ENCODE measurements at regions not wholly inside any gene's neighbourhood (a gene's known extent, or its start where the extent isn't known, plus 50 kb on each side); places are given as distances from the start of the nearest gene placed in this dataset.

DNA sequence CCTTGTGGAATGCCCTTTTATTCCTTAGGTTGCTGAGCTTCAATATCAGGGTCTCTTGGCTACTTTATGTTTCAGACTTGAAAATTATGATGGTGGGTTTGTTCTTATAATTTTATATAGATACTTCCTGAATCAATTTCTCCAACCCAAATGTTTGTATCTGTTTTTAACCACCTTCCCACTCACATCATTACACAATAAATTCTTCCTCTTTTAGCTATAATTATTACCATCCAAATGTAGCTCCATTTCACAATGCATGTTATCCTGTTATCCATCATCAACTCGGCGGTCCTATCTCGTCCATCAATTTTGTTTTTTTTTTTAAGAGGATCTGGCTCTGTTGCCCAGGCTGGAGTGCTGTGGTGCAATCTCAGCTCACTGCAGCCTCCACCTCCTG lies 357.6 kb upstream of the ZP4 start:
- no peak for DNase-seq

- no peak for DNase-seq
These were observed 351.5 kb upstream of the ZP4 start for GRCh38 chr1:238242181-238242580.

- DNase-seq, result no peak
These were observed 350.9 kb upstream of the ZP4 start for GRCh38 chr1:238241607-238242006.

- no peak for DNase-seq
These were observed 348.6 kb upstream of the ZP4 start for GRCh38 chr1:238239343-238239742.

DNA sequence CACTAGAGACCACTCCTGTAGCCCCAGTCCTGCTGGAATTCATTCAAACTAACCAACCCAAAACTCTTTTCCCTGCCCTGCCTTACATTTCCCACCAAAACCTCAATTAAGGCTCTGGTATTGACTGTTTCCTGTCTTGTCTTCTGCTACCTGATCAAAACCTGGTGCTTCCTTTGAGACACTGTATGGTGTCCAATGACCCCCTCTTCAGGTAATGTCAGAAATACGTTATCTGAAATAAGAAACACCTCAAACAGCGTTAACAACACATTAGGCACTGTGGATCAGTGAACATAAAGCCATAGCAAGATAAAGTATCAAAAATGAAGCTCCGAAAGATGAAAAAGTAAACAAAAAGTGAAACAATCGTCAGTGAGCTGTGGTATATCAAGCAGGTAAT lies 343.2 kb upstream of the ZP4 start:
- DNase-seq, result no peak

DNA sequence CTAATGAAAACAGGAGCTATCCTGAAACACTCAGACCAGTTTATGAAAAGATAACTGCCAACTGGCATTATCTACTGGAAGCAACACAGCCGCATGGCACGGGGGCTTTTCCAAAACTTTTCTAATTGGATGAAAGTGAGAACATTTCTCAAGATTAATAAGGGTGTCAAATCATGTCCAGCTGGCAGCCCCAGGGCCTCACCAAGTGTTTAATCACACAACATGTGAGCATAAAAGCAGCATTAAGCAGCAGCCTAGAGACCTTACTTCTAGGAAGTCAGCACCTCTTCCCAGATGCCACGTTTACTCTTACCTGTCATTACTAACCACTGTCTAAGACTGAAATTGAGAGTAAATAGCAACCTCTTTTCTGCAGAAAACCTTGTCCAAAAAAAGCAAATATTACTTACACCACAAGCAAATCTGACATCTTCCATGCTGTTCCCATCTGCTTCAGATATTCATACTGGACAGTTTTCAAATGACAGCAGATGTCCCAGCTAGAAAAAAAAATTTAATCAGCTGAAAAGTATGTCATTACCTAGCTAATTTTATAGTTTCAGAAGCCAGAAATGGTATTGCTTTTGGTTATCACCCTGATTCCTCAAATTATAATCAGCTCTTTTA lies 341.5 kb upstream of the ZP4 start:
- no peak for DNase-seq

DNA sequence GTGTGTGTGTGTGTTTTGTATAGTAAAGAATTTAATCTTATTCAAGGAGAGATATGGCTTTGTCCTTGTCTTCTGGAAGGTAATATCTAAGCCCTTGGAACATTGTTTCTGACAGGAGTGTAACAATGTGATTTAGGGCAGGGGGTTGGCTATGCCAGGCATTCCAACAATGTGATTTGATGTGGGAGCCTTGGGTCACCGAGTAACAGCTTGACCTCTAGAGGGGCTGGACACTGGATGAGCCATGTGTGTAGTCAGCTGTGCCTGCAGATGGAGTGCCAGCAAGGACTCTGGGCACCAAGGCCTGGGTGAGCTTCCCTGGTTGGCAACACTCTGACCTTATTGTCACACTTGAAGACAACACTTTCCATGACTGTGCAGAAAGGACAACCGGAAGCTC lies 336.1 kb upstream of the ZP4 start:
- DNase-seq, result no peak

- no peak for DNase-seq
These were observed 332.4 kb upstream of the ZP4 start for GRCh38 chr1:238223076-238223640.

DNA sequence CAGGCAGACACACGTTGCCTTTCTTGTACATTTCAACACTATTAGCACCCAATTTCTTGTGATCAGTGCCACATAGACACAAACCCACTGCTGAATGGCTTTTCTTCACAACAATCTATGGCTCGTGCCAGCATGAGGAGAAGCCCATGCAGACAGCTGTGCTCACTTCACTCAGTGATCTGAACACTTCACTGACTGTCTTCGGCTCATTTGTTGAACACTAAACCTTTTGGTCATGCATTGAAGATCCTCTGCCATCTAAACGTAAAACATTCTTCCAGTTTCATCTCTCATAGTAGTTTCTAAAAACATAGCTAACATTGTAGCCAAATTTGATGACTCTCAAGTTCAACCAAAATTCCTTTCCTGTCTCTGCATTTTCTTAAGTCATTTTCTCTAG lies 331.0 kb upstream of the ZP4 start:
- DNase-seq, result no peak

GRCh38 chr1:238214449-238214848 lies 323.7 kb upstream of the ZP4 start:
- no peak for DNase-seq

DNA sequence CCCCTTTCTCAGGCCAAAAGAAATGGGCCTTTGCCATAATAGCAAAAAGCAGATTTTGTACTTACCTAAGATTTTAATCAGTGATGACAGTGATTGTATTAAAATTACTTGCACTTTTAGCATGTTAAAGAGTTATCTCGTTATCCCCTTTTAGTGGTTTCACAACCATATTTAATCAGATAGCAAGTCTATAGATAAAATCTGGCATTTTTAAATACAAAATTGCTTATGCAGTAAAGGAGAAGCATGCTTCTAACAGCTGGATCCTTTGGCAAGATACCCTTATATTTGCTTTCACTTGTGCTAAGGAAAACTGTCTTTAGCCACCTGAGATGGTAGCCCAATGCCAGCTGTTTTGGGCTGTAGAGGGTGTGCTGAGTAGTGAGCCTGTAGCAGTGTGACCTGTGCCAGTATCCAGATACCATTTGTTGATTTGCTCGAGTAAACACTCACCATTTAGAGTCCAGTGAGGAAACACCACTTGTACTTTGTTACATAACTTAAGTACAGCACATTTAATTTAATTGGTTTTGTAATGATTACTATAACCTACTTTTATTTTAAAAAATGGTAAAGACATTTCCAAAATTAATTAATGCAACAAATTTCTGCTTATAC lies 314.4 kb upstream of the ZP4 start:
- no peak for DNase-seq

GRCh38 chr1:238201992-238202391 lies 311.3 kb upstream of the ZP4 start:
- DNase-seq, result no peak

GRCh38 chr1:238199325-238199724 lies 308.6 kb upstream of the ZP4 start:
- no peak for DNase-seq

- no peak for DNase-seq
These were observed 305.8 kb upstream of the ZP4 start for GRCh38 chr1:238196516-238196915.

DNA sequence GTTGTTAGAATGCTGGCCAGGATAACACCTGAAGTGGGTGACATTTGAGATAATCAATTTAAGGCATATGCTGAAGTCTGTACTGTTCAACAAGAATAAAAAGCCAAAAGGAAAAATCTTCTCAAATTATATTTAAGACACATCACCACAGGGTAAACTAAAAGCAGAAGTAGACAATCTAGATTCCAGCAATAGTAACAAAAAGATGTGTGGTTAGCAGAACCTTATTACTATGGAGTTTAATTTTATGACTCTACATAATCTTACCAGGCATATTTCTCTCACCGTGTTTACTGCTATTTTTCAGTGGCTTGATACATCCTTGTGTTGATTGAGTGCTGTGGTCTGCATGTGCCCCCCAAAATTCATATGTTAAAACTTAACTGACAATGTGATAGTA lies 300.4 kb upstream of the ZP4 start:
- no peak for DNase-seq

GRCh38 chr1:238187575-238187949 lies 296.8 kb upstream of the ZP4 start:
- no peak for DNase-seq

GRCh38 chr1:238186887-238187574 lies 296.3 kb upstream of the ZP4 start:
- no peak for DNase-seq

- DNase-seq, result no peak
These were observed 287.4 kb upstream of the ZP4 start for GRCh38 chr1:238177960-238178645.

DNA sequence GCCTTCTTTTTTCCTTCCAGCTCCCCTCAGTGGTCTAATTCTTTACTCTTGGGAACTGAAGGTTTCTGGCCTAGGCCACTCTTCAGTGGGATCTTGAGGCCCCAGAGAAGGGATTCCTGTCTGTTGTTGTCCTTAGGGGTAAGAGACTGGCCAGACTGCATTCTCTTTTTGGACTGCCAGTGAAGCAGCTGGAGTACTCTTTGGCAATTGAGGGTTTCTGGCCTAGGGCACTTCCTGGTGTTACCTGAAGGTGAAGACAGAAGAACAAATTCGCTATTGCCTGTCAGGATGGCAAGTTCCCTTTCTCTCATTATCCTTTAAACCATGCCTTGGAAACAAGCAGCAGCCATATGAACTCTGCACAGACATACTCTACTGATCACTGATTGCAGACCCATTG lies 286.6 kb upstream of the ZP4 start:
- DNase-seq, result no peak

GRCh38 chr1:238176441-238176840 lies 285.7 kb upstream of the ZP4 start:
- no peak for DNase-seq

DNA sequence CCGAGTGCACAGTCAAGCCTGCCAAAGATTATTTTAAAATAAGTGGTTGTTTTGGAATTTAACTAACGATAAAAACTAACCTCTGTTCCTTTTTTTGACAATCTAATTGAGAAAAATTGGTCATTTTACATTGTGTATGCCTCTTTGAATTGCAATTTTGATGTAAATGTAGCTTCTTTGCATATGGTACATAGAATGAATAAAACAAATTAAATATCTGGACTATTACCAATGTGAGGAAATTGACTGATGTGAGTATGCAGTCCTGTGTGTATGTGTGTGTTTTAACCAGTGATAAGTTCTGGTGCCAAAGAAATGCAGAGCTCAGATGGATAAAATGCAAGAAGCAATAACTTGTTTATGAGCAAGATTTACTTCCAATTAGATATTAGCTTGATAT lies 281.3 kb upstream of the ZP4 start:
- DNase-seq, result no peak

- no peak for DNase-seq
These were observed 271.2 kb upstream of the ZP4 start for GRCh38 chr1:238161955-238162354.

DNA sequence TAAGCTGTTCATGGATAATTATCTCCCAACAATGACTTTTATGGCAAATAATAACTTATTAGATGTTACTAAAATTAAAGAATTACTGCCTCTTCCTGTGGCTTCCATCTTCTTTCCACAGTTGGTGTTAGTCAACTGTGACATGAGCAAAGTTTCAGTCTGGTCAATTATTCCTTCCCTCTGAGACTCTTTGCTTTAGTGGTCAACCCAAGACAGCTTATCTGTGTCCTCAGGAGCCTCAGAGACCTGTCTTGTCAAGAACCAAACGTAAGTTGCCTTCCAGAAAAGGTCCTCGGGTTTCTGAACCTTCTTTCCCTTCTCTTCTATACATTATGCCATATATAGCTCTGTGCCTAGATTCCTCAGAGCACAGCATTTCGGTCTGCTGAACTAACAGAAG lies 263.2 kb upstream of the ZP4 start:
- DNase-seq, result no peak

DNA sequence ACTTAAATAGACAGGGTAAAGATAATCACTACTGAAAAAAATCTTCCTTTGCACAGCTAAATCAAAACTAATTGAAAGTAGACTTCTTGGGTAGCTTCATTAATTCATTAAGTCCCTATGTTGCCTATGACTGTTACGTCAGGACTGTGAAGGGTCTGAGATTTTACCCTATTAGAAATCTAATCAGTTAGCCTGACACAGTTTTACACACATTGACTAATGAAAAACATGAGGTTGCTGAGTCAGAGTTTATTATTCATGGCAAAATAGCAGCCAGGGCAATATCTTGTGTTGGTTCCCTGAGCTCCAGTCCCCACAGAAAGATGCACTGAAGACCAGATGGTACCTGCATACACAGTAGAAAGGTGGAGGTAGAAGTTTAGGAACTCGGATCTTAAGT lies 262.5 kb upstream of the ZP4 start:
- no peak for DNase-seq

Data from activated naive CD4-positive, alpha-beta T cell treated with Interleukin-2 at 50 U/mL for 16 hours (primary cell).